ENCODE measurements at regions not wholly inside any gene's neighbourhood (a gene's known extent, or its start where the extent isn't known, plus 50 kb on each side); places are given as distances from the start of the nearest gene placed in this dataset.
"Not testable (repeated sequence)": the region's sequence is repeated elsewhere in the genome, so short reads cannot be mapped to it uniquely, and the experiment has no call there.

DNA sequence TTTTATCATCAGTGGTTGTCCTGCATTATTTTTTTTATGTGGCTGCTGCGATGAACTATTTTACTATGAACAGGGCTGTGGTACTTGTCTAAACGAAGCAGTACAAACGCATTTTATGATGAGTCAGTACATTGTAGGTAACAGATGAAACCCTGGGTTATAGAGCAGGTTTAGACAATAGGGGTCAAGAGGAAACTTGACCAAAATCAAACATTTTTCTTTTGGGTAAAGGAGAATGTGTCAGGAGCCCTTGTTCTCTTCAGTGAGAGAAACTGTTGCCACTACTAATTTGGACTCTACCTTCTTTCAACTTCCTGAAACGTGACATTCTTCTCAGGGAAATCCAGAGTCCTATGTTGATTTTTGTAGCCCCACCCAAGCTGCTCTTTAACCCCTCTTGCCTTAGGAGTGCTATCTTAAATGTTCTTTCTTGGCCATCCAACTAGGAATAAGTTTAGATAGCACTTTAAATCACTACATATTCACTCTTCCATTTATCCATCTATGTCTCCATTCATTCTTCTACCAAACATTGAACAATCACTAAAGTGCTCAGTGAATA, 415.8 kb upstream of the NR3C2 start:
- DNase-seq (ENCODE audit: low read depth): no peak

- no peak for DNase-seq (ENCODE audit: low read depth)
Observed at GRCh38 chr4:148857239-148857972, 415.2 kb upstream of the NR3C2 start.

- no peak for DNase-seq (ENCODE audit: low read depth)
Observed at GRCh38 chr4:148854203-148854602, 412.0 kb upstream of the NR3C2 start.

GRCh38 chr4:148852092-148852699, 410.0 kb upstream of the NR3C2 start:
- no peak for DNase-seq (ENCODE audit: low read depth)

DNA sequence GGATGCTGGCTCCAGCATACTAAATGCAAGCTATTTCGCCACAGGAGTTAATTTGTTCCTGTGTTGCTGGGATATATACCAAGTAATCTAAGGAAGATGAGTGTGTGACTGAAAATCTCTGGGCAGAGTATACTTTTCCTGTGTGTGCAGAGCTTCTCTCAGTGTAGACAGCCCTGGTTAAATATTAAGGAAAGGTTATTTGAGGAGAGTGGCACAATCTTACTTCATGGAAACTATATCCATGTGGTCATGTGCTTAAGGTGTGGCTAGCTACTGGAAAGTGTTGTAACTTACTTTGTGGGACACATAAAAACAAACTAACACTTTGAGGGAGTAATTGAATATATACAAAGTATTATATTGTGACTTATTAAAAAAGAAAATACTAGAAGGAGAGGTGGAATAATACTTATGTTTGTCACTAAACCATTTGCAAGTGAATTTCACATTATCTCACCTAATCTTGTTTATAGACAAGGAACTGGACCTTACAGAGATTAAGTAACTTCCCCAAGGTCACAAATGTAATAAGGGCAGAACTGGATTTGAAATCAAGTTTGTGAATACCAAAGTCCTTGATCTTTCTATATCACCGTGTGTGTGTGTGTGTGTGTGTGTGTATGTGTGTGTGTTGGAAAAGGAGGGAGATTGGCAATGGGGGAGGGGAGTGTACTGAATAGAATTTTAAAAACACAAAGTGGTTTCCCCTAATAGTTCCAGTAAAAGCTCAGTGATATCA, 408.2 kb upstream of the NR3C2 start:
- no peak for DNase-seq (ENCODE audit: low read depth)

DNA sequence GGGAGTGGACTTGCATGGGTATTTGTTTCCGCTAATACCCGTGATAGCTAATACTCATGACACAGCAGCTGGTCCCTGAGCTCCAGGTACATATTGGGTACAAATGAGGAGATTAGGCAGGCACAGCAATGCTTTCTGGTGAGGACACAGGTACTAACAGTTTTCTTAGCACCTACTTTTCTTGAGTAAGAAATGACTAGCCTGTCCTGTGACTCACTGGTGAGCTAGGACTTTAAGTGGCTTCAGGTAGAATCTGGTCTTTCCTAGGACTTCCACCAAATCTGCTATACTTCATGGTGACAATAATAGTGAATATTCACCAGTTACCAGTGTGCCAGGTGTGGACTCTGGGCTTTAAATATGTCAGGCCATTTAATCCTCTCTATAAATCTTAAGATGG, 407.4 kb upstream of the NR3C2 start:
- no peak for DNase-seq (ENCODE audit: low read depth)

DNA sequence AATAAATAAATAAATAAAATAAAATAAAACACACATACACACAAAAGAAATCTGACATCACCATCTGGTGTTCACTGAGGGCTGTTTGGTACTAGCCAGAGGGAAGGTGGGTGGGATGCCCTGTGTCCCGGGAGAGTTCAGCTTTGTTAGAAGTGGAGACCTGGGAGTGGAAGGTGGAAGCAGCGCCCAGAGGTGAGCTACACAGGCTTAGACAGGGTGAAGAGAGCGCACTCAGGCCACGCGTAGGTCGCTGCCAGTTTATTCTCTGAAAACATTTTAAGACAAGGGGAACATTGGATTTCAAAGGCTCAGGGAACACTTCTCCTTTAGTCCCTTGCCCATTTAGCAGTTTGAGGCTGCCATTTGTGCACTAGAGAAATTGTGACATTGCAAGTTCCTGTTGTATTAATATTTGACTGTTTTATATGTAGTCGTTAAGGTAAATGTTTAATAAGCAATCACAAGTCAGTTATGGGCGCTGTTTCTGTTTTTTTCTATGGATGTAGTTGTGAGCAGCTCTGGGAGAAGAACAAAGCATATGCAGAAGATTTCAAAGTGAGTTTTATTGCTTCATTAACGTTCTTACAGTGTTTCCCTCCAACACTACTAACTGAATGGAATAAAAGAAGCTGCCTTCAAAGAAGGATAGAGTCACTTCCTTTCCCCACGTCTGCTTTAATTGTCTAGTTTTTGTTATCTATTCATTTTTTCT, 405.5 kb upstream of the NR3C2 start:
- no peak for DNase-seq (ENCODE audit: low read depth)

GRCh38 chr4:148845609-148846008, 403.4 kb upstream of the NR3C2 start:
- no peak for DNase-seq (ENCODE audit: low read depth)

GRCh38 chr4:148843625-148844024, 401.4 kb upstream of the NR3C2 start:
- DNase-seq (ENCODE audit: low read depth): no peak

DNA sequence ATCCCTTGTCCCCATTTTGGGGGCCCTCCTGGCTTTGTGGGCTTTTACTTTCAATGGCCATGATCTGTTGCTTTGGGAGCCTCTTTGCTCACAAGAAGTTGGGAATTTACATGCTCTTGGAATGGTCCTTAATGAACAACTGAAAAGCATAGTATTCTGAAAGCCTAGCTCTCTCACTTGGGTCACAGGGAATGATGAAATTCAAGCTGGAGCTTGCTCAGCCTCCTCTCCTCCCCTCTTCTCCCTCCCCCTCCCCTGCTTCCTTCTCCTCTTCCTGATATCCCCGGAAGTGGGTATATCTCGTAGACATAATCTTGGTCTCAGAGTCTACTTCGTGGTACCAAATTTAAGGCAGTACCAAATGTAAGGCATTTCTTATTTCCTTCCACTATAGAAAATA, 400.6 kb upstream of the NR3C2 start:
- DNase-seq (ENCODE audit: low read depth): no peak

- not testable (repeated sequence) for DNase-seq (ENCODE audit: low read depth)
Observed at GRCh38 chr4:148837571-148837970, 395.4 kb upstream of the NR3C2 start.

DNA sequence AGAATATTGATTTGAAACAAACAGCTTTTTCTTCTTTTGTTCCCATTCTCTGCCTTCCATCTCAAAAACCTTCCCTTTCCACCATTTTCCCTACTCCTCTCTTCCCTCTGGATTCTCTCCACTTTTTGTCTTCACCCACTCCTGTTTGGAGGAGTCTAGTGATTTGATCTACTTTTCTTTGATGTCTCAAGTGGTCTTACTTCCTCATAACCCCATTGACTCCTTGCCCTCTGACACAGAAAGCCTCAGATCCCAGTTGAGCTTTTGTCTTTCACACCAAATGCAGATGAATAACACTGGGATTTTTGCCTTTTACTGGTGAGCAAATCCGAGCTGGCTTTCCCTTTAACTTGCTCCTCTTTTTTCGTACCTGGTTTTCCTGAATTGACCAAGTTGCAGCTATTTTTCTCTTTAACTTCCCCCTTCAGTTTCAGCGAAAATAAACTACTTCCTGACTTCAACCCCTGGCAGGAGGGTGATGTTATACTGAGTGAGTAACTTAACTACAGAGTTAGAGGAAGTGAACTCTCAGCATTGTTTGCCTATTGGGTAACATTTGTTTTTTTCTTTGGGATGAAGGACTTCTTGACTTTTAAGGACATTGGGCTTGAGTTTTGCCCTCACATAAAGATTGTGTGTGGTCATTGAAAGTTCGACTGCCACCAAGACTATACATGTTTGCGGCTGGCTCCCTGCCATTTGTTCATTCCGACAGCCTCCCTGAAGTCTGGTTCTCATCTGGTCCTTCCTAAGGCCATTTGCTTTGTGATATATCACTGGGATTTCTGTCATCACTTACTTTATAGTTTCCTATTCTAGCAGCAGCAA, 392.8 kb upstream of the NR3C2 start:
- DNase-seq (ENCODE audit: low read depth): peak; percentile 31

GRCh38 chr4:148831945-148832344, 389.7 kb upstream of the NR3C2 start:
- peak; percentile 90 for DNase-seq (ENCODE audit: low read depth)

DNA sequence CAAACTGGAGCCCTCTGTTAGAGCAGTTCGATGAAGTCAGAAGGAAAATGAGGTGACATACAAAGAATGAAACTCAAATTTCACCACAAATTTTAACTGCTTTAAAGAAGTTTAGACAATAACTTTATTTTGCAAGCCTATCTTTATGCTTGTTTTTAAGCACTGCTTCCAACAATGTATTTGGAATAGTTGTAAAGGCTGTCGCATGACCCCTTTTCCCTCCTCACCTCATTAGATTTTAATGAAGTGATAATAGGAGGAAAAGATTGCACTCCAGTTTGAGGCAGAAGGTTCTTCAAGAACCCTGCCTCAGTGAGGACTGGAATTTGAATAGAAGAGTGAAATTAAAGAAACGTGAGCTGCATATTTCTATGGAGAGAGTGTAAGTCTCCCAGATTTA, 386.1 kb upstream of the NR3C2 start:
- DNase-seq (ENCODE audit: low read depth): no peak

DNA sequence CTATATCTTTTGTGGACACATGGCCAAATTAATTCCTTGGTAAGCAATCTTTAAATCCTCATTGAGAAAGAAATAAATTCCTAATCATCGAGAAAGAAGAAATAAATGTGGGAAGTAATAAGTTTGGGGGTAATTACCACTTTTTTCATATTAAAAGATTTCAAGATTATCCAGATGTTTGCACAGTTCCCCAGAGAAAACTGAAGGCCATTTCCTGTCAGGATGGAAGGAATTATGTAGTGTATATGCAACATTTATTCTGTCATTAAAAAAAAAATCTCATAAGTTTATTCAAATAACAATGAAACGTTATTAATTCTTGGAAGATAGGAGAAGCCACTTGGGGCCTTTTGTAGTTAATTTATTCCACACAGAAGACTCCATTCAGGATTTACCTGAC, 385.6 kb upstream of the NR3C2 start:
- no peak for DNase-seq (ENCODE audit: low read depth)

DNA sequence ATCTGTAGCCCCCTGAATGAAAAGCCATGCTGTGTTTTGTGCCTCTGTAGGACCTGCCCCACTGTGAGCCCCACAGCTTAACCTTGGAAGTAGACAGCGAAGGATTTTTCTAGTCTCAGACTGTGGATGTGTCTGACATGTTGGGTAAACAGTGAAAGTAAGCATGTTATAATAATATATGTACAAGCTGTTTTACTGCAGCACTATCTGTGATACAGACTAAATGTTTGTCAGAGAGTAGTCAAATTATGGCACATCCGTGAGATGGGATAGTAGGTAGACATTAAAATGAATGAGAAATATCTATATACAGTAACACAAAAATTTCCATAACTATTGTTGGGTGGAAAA, 381.2 kb upstream of the NR3C2 start:
- no peak for DNase-seq (ENCODE audit: low read depth)

GRCh38 chr4:148822572-148823418, 380.6 kb upstream of the NR3C2 start:
- DNase-seq (ENCODE audit: low read depth): no peak

GRCh38 chr4:148814030-148814429, 371.8 kb upstream of the NR3C2 start:
- DNase-seq (ENCODE audit: low read depth): no peak

- no peak for DNase-seq (ENCODE audit: low read depth)
Observed at GRCh38 chr4:148813289-148813688, 371.1 kb upstream of the NR3C2 start.

- no peak for DNase-seq (ENCODE audit: low read depth)
Observed at GRCh38 chr4:148812101-148812500, 369.9 kb upstream of the NR3C2 start.

DNA sequence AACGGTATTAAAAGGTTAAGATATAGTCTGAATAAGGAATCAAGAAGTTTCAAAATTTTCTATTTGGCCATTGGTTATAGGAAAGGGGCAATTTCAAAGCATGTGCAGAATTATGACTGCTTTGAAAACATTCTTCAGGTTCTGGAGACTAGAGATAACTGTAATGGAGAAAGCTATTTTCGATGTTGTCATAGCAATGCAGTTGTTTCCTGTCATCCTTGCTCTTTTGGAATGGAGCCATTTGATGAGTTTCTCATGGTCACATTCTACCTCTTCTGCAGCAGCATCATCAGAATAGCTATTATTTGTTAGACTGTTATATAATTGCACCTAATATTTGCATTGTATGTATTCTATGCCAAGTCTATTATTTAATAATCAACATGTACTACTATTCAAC, 368.2 kb upstream of the NR3C2 start:
- DNase-seq (ENCODE audit: low read depth): no peak

All from stromal cell of bone marrow (primary cell).